HCT116 (cell line): ENCODE measurements at regions not wholly inside any gene's neighbourhood (a gene's known extent, or its start where the extent isn't known, plus 50 kb on each side); places are given as distances from the start of the nearest gene placed in this dataset.

ENCODE experiments used
- ATAC-seq: fragments of 200-7000 bp; cut with Tn5 transposase; 2 replicates; pipeline ENCODE4 v1.9.1; 2020; ENCODE audit warnings: mild to moderate bottlenecking, moderate library complexity
- BruUV-seq: library from RNA; stranded (reverse); fragments of 400-500 nt; replicated peaks from 2 replicates; lab custom pipeline; 2021; lab: Mats Ljungman, UMichigan
- CTCF ChIA-PET: fragments of 300-600 bp; sonication (Branson Sonifier 250); formaldehyde crosslinking; loops from one replicate; lab custom pipeline; 2021; ENCODE audit warnings: antibody characterized with exemption; lab: Charles Lee
- POLR2A ChIA-PET: fragments of 300-600, 350-600 bp; sonication (Branson Sonifier 250); formaldehyde crosslinking; loops from one replicate; lab custom pipeline; 2021; ENCODE audit warnings: antibody characterized with exemption; lab: Charles Lee
- RAD21 ChIA-PET, 2 experiments: fragments of 300-600 bp; sonication (Branson Sonifier 250); formaldehyde crosslinking; loops; one replicate each; lab custom pipeline; 2023; ENCODE audit warnings: low total read pairs in 2 of 2; ENCODE audit not compliant: uncharacterized antibody in 2 of 2, unreplicated experiment in 2 of 2, low non-redundant PET in 1 of 2; lab: Charles Lee
- DNase-seq: peaks from one replicate; pipeline ENCODE4 v3.0.0-alpha.2; 2010; ENCODE audit warnings: low read depth, low spot score
- H2AFZ ChIP-seq: fragments of 200-600 bp; shearing (Covaris generic), sonication (generic); 2 replicates; pipeline ENCODE4 v1.6.1; 2017; ENCODE audit warnings: low read depth, mixed run types, mixed read lengths, antibody characterized with exemption, low read length; ENCODE audit not compliant: poor library complexity, severe bottlenecking
- H3K27ac ChIP-seq: 2 replicates; pipeline ENCODE4 v1.5.1; 2012; ENCODE audit warnings: low read depth, low read length
- H3K27me3 ChIP-seq: fragments of 200-600 bp; sonication (generic); 2 replicates; pipeline ENCODE4 v1.6.1; 2016; ENCODE audit warnings: mixed run types, low read length, mixed read lengths; ENCODE audit not compliant: insufficient read depth
- H3K36me3 ChIP-seq, 2 experiments: fragments of 200-500 bp in 1 of 2; fragments of 200-600 bp in 1 of 2; sonication (Bioruptor generic) in 1 of 2; sonication (generic) in 1 of 2; 2 replicates each; pipeline versions ENCODE4 v1.5.1 to v1.6.1; 2014 to 2016; ENCODE audit warnings: low read length in 2 of 2, inconsistent platforms in 1 of 2, mixed read lengths in 1 of 2, mixed run types in 1 of 2; ENCODE audit not compliant: insufficient read depth in 2 of 2, control insufficient read depth in 1 of 2
- H3K4me1 ChIP-seq, 2 experiments: fragments of 200-600 bp in 1 of 2; sonication (generic) in 1 of 2; 2 replicates each; pipeline versions ENCODE4 v1.5.1 to v1.6.1; 2012 to 2017; ENCODE audit warnings: low read length in 2 of 2, inconsistent platforms in 1 of 2, mild to moderate bottlenecking in 1 of 2, mixed read lengths in 1 of 2, mixed run types in 1 of 2, moderate library complexity in 1 of 2; ENCODE audit not compliant: insufficient read depth in 2 of 2, control insufficient read depth in 1 of 2
- H3K4me2 ChIP-seq: fragments of 200-600 bp; sonication (generic); 2 replicates; pipeline ENCODE4 v1.6.1; 2017; ENCODE audit warnings: mixed run types, low read length, mixed read lengths
- H3K4me3 ChIP-seq, 2 experiments: fragments of 200-600 bp in 1 of 2; sonication (generic) in 1 of 2; replicated peaks in 1 of 2; 2 replicates each; pipeline ENCODE4 v1.5.1; 2011 to 2016; ENCODE audit warnings: low read length in 2 of 2, control low read depth in 1 of 2, low read depth in 1 of 2, mild to moderate bottlenecking in 1 of 2, mixed read lengths in 1 of 2, mixed run types in 1 of 2
- H3K79me2 ChIP-seq: fragments of 200-600 bp; sonication (generic); 2 replicates; pipeline ENCODE4 v1.6.1; 2017; ENCODE audit warnings: mild to moderate bottlenecking, mixed run types, low read length, moderate library complexity, mixed read lengths; ENCODE audit not compliant: insufficient read depth
- H3K9ac ChIP-seq: fragments of 200-600 bp; sonication (generic); 2 replicates; pipeline ENCODE4 v1.6.1; 2016; ENCODE audit warnings: low read length, mixed read lengths
- H3K9me2 ChIP-seq: fragments of 200-600 bp; sonication (generic), shearing (Covaris generic); 2 replicates; pipeline ENCODE4 v1.6.1; 2017; ENCODE audit warnings: mixed run types, mild to moderate bottlenecking, moderate library complexity; ENCODE audit not compliant: insufficient read depth
- H3K9me3 ChIP-seq, 2 experiments: fragments of 200-500 bp in 1 of 2; fragments of 200-600 bp in 1 of 2; sonication (Bioruptor generic) in 1 of 2; sonication (generic) in 1 of 2; 2 replicates each; pipeline ENCODE4 v1.6.1; 2014 to 2017; ENCODE audit warnings: low read length in 2 of 2, mixed read lengths in 2 of 2, inconsistent platforms in 1 of 2, low read depth in 1 of 2, mild to moderate bottlenecking in 1 of 2, mixed run types in 1 of 2, moderate library complexity in 1 of 2; ENCODE audit not compliant: control insufficient read depth in 1 of 2, insufficient read depth in 1 of 2
- H4K20me1 ChIP-seq: fragments of 200-600 bp; sonication (generic), shearing (Covaris generic); 2 replicates; pipeline ENCODE4 v1.6.1; 2017; ENCODE audit warnings: mixed run types, mild to moderate bottlenecking, moderate library complexity; ENCODE audit not compliant: insufficient read depth
- CBX3 ChIP-seq: IDR thresholded peaks from 2 replicates; pipeline ENCODE4 v1.6.1; 2012; ENCODE audit warnings: low read depth
- CEBPB ChIP-seq: IDR thresholded peaks from 2 replicates; pipeline ENCODE4 v1.6.1; 2012; ENCODE audit warnings: low read depth
- EGR1 ChIP-seq: IDR thresholded peaks from 2 replicates; pipeline ENCODE4 v1.6.1; 2012; ENCODE audit warnings: low read depth
- EZH2 ChIP-seq: fragments of 200-600 bp; sonication (generic); IDR thresholded peaks from 2 replicates; pipeline ENCODE4 v1.6.1; 2017; ENCODE audit warnings: antibody characterized with exemption, mixed run types
- EZH2phosphoT487 ChIP-seq: fragments of 200-600 bp; IDR thresholded peaks from 2 replicates; pipeline ENCODE4 v1.6.1; 2018; ENCODE audit warnings: antibody characterized with exemption, borderline replicate concordance
- JUND ChIP-seq: IDR thresholded peaks from 2 replicates; pipeline ENCODE4 v1.6.1; 2012
- MAX ChIP-seq: IDR thresholded peaks from 2 replicates; pipeline ENCODE4 v1.6.1; 2012
- POLR2A ChIP-seq: IDR thresholded peaks from 2 replicates; pipeline ENCODE4 v1.7.0; 2011; ENCODE audit warnings: borderline replicate concordance; ENCODE audit not compliant: insufficient read depth, insufficient read length; ENCODE audit errors: extremely low read depth
- POLR2AphosphoS5 ChIP-seq: IDR thresholded peaks from 2 replicates; pipeline ENCODE4 v1.6.1; 2011; ENCODE audit warnings: mild to moderate bottlenecking, low read depth, low read length, moderate library complexity
- ZFX ChIP-seq: fragments of 450-650 bp; IDR thresholded peaks from 2 replicates; pipeline ENCODE4 v1.6.1; 2017
- ZNF274 ChIP-seq: fragments of 200-500 bp; sonication (Bioruptor generic); IDR thresholded peaks from 2 replicates; pipeline ENCODE4 v1.6.1; 2014; ENCODE audit warnings: mild to moderate bottlenecking, low read depth, low read length, inconsistent platforms
- intact Hi-C: fragments of 100-400 bp; cut with micrococcal nuclease; formaldehyde crosslinking; loops from 2 replicates; pipeline ENCODE4 v1.10.0; 2022
- TF ChIP-seq, protein P1 (sequence below): IDR thresholded peaks from 2 replicates; pipeline ENCODE4 v1.6.1; 2011; ENCODE audit warnings: mild to moderate bottlenecking, low read length, moderate library complexity; ENCODE audit not compliant: insufficient replicate concordance; ENCODE audit errors: extremely low read depth

- no peak overlapping the region for H3K4me2 ChIP-seq
- TF ChIP-seq POLR2AphosphoS5 (no peak), ZNF274 (no peak), EZH2phosphoT487 (no peak), POLR2A (no peak), EGR1 (no peak), MAX (no peak), JUND (no peak), CEBPB (no peak), EZH2 (no peak), CBX3 (no peak), ZFX (no peak)
- TF ChIP-seq, protein P1, sequence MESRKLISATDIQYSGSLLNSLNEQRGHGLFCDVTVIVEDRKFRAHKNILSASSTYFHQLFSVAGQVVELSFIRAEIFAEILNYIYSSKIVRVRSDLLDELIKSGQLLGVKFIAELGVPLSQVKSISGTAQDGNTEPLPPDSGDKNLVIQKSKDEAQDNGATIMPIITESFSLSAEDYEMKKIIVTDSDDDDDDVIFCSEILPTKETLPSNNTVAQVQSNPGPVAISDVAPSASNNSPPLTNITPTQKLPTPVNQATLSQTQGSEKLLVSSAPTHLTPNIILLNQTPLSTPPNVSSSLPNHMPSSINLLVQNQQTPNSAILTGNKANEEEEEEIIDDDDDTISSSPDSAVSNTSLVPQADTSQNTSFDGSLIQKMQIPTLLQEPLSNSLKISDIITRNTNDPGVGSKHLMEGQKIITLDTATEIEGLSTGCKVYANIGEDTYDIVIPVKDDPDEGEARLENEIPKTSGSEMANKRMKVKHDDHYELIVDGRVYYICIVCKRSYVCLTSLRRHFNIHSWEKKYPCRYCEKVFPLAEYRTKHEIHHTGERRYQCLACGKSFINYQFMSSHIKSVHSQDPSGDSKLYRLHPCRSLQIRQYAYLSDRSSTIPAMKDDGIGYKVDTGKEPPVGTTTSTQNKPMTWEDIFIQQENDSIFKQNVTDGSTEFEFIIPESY, result no peak
- H3K36me3 ChIP-seq, result no peaks in the 10 kb centered on the region
- ChIA-PET POLR2A (no interaction called here), RAD21 (no interaction called here), CTCF (no interaction called here)
- H3K9ac ChIP-seq, result no peak overlapping the region
- H3K9me2 ChIP-seq, result no peaks in the 10 kb centered on the region
- DNase-seq (no peak), ATAC-seq (no peak)
- H2AFZ ChIP-seq, result no peak overlapping the region
- intact Hi-C loops, result no loop called here
- no peaks in the 10 kb centered on the region for H4K20me1 ChIP-seq
- no TSS peak for BruUV-seq
- H3K9me3 ChIP-seq, result no peaks in the 10 kb centered on the region
- H3K27me3 ChIP-seq, result no peaks in the 10 kb centered on the region
- H3K27ac ChIP-seq, result no peak overlapping the region
- H3K4me3 ChIP-seq, result no peak overlapping the region
- H3K4me1 ChIP-seq, result no peaks in the 10 kb centered on the region
- no peaks in the 10 kb centered on the region for H3K79me2 ChIP-seq
Measured at GRCh38 chr12:29883941-29884554, 100.3 kb upstream of the TMTC1 start.
